Omental fat pad (tissue), 3 donors: ENCODE measurements at regions not wholly inside any gene's neighbourhood (a gene's known extent, or its start where the extent isn't known, plus 50 kb on each side); places are given as distances from the start of the nearest gene placed in this dataset.
A peak's percentile ranks its signal among the peaks of the same experiment; 100 is the strongest.

Experiments used
- ATAC-seq: fragments of 150-250 bp; one replicate; pipeline ENCODE4 v1.9.1; 2016; ENCODE audit warnings: mild to moderate bottlenecking, moderate library complexity; ENCODE audit not compliant: low FRiP score
- DNase-seq: peaks from one replicate; pipeline ENCODE4 v3.0.0-alpha.2; 2019; ENCODE audit warnings: low spot score
- TF ChIP-seq, protein P1 (sequence below), 3 donors: fragments of 450-650 bp; IDR thresholded peaks; one replicate each; pipeline ENCODE4 v1.5.1; 2016 to 2017; ENCODE audit warnings: antibody characterized with exemption in 3 of 3, mild to moderate bottlenecking in 3 of 3, moderate library complexity in 2 of 3

DNA sequence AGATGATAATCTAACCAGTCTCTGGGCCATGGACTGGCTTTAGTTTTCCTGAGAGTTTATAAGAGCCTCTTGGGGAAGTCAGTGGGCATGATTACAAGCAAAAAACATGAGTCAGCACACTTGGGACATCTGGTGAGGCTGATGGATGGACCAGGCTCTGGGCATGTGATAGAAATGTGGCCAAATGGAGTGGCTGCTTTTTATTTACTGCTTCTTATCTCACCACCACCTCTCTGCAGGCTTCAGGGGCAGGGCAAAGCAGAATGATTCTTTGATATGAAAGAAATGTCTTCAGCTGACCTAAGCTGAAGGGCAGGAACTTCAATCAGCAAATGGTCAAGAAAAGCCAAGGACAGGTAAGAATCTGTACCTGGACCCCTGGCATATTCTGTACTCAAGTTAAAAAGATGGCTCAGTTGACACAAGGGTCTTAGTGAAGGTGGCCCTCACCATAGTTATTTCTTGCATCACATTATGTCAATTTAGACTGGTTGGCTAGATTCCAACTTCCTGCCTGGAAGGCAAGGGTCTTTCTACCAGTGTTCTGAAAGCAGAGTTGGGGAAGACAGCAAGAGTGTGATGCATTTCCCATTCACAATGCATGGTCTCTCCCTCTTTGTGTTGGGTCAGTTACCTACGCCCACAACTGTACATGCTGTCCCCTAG lies 162.8 kb downstream of the FASLG start:
- ATAC-seq: no peak
- no peak for DNase-seq
- TF ChIP-seq, protein P1, sequence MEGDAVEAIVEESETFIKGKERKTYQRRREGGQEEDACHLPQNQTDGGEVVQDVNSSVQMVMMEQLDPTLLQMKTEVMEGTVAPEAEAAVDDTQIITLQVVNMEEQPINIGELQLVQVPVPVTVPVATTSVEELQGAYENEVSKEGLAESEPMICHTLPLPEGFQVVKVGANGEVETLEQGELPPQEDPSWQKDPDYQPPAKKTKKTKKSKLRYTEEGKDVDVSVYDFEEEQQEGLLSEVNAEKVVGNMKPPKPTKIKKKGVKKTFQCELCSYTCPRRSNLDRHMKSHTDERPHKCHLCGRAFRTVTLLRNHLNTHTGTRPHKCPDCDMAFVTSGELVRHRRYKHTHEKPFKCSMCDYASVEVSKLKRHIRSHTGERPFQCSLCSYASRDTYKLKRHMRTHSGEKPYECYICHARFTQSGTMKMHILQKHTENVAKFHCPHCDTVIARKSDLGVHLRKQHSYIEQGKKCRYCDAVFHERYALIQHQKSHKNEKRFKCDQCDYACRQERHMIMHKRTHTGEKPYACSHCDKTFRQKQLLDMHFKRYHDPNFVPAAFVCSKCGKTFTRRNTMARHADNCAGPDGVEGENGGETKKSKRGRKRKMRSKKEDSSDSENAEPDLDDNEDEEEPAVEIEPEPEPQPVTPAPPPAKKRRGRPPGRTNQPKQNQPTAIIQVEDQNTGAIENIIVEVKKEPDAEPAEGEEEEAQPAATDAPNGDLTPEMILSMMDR (IDR thresholded peaks at IDR 0.05): no peak

DNA sequence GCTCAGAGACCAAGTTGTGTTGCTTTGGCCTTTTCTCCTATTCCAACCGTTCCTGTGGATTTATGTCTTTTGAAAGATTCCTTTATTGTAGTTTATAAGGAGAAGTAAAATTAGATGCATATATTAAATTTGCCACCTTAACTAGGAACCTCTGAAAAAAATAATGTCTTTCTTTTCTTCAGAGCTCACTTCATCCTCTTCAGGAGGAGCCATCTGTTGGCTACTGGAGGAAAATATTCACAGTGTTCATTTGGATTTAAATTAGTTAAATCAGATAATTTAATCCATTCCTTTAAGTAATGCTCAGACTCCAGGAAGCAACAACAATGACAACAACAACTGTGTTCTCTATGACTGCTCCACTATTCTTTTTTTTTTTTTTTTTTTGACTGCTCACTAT lies 164.0 kb downstream of the FASLG start:
- no peak for DNase-seq
- TF ChIP-seq, protein P1 (IDR thresholded peaks at IDR 0.05): no peak
- no peak for ATAC-seq

DNA sequence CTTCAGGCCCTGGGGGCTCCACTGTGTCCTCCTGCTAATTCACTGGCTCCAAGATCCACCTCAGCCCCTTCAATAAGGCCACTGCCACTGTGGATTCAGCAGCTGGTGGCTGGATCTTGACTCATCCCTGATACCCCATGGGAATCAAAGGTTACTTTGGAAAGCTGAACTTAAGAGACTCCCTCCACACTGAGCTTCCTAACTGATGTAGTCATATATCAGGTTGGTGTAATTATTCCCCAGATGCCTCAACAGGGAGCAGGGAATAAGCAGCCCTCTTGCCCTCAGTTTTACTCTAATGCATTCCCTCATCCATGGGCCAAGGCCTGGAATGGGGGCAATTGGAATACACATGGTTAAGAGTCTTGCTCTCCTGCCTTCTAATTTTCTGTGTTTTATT lies 164.6 kb downstream of the FASLG start:
- ATAC-seq: no peak
- DNase-seq: no peak
- TF ChIP-seq, protein P1 (IDR thresholded peaks at IDR 0.05): no peak

GRCh38 chr1:172824209-172824608 lies 165.3 kb downstream of the FASLG start:
- no peak for DNase-seq
- TF ChIP-seq, protein P1 (IDR thresholded peaks at IDR 0.05): no peak
- no peak for ATAC-seq

- ATAC-seq (peak; percentile 94), DNase-seq (no peak)
- TF ChIP-seq, protein P1 (IDR thresholded peaks at IDR 0.05): no peak
These were observed 167.3 kb downstream of the FASLG start for GRCh38 chr1:172826096-172826741.

DNA sequence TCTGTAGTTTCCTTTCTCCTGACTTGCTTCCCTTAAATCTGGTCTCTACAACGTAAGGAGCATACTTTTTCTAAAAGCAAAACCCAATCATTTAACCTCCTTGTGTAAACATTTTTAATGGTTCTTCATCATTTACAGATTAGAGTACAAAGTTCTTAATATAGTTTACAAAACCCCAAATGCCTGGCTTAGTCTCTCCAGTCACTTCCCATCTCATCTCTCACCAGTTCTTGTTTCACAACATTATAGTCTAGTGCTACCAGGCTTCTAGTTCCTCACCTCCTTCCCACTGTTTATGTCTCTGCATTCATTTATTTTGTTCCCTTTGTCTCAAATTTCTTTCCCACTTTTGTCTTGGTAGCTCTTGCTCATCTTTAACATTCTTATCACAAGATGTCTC lies 168.4 kb downstream of the FASLG start:
- ATAC-seq: no peak
- no peak for DNase-seq
- TF ChIP-seq, protein P1 (IDR thresholded peaks at IDR 0.05): no peak

DNA sequence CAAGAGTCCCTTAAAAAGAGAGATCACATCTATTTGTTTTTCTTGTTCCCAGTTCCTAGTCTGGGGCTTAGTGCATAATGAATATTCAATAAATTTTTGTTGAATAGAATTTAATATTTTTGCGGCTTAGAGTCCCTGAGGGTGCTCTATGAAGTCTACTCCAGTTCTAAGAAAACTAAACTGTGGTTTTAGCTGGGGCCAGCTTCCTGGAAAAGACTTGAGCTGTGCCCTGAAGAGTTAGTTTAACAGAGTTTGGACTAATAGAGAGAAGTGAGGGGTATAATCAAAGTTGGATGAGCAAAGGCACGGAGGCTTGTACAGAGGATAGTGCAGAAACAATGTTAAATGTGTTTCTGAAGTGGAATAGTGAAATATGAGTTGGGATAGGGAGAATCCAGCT lies 168.9 kb downstream of the FASLG start:
- TF ChIP-seq, protein P1 (IDR thresholded peaks at IDR 0.05): no peak
- DNase-seq (no peak), ATAC-seq (no peak)
